ENCODE measurements at regions not wholly inside any gene's neighbourhood (a gene's known extent, or its start where the extent isn't known, plus 50 kb on each side); places are given as distances from the start of the nearest gene placed in this dataset.

GRCh38 chr12:102676812-102677211, 196.4 kb upstream of the IGF1 start:
- TF ChIP-seq ZBTB6 (tag by site-specific recombination; IDR thresholded peaks at IDR 0.05) (no peak), ZNF791 (tag by site-specific recombination; IDR thresholded peaks at IDR 0.05) (no peak), ZNF549 (tag by site-specific recombination; IDR thresholded peaks at IDR 0.05) (no peak), ZNF768 (tag by site-specific recombination; IDR thresholded peaks at IDR 0.05) (no peak), ZNF580 (tag by site-specific recombination; IDR thresholded peaks at IDR 0.05) (no peak), ZNF843 (tag by site-specific recombination; IDR thresholded peaks at IDR 0.05) (no peak), ATF2 (tag by site-specific recombination; IDR thresholded peaks at IDR 0.05; ENCODE audit: low read depth) (no peak), ZNF629 (tag by site-specific recombination; IDR thresholded peaks at IDR 0.05) (no peak), TCF7L2 (IDR thresholded peaks at IDR 0.05; ENCODE audit: borderline replicate concordance, low read depth, low read length) (no peak)
